ENCODE measurements at regions not wholly inside any gene's neighbourhood (a gene's known extent, or its start where the extent isn't known, plus 50 kb on each side); places are given as distances from the start of the nearest gene placed in this dataset.

- no peak for TF ChIP-seq CTCF (IDR thresholded peaks at IDR 0.05)
- Mint-ChIP-seq H3K27me3 (ENCODE audit: insufficient read depth) (peaks cover 33% of the 10 kb centered on the region), H3K36me3 (ENCODE audit: low read depth) (no peaks in the 10 kb centered on the region), H3K4me1 (ENCODE audit: low read depth) (no peaks in the 10 kb centered on the region), H3K27ac (no peak overlapping the region), H3K9me3 (no peaks in the 10 kb centered on the region), H3K4me3 (no peak overlapping the region)
- DNase-seq: no peak
These were observed 110.6 kb downstream of the PXDC1 start for GRCh38 chr6:3640868-3641267.

GRCh38 chr6:3638662-3639061, 112.9 kb downstream of the PXDC1 start:
- H3K4me3 Mint-ChIP-seq: no peak overlapping the region
- no peaks in the 10 kb centered on the region for H3K36me3 Mint-ChIP-seq (ENCODE audit: low read depth)
- H3K9me3 Mint-ChIP-seq: no peaks in the 10 kb centered on the region
- TF ChIP-seq CTCF (IDR thresholded peaks at IDR 0.05): no peak
- H3K27ac Mint-ChIP-seq: no peak overlapping the region
- no peaks in the 10 kb centered on the region for H3K4me1 Mint-ChIP-seq (ENCODE audit: low read depth)
- DNase-seq: no peak
- peaks cover 22% of the 10 kb centered on the region for H3K27me3 Mint-ChIP-seq (ENCODE audit: insufficient read depth)

- H3K4me3 Mint-ChIP-seq: no peak overlapping the region
- H3K4me1 Mint-ChIP-seq (ENCODE audit: low read depth): no peaks in the 10 kb centered on the region
- no peak overlapping the region for H3K27ac Mint-ChIP-seq
- DNase-seq: no peak
- no peaks in the 10 kb centered on the region for H3K36me3 Mint-ChIP-seq (ENCODE audit: low read depth)
- no peak for TF ChIP-seq CTCF (IDR thresholded peaks at IDR 0.05)
- no peaks in the 10 kb centered on the region for H3K9me3 Mint-ChIP-seq
- H3K27me3 Mint-ChIP-seq (ENCODE audit: insufficient read depth): peaks cover 21% of the 10 kb centered on the region
These were observed 115.5 kb downstream of the PXDC1 start for GRCh38 chr6:3636060-3636459.

GRCh38 chr6:3635482-3635881, 116.0 kb downstream of the PXDC1 start:
- Mint-ChIP-seq H3K9me3 (no peaks in the 10 kb centered on the region), H3K4me3 (no peak overlapping the region), H3K4me1 (ENCODE audit: low read depth) (no peaks in the 10 kb centered on the region), H3K36me3 (ENCODE audit: low read depth) (no peaks in the 10 kb centered on the region), H3K27ac (no peak overlapping the region), H3K27me3 (ENCODE audit: insufficient read depth) (peaks cover 24% of the 10 kb centered on the region)
- no peak for TF ChIP-seq CTCF (IDR thresholded peaks at IDR 0.05)
- DNase-seq: no peak

- no peak for TF ChIP-seq CTCF (IDR thresholded peaks at IDR 0.05)
- Mint-ChIP-seq H3K4me1 (ENCODE audit: low read depth) (no peaks in the 10 kb centered on the region), H3K27me3 (ENCODE audit: insufficient read depth) (peaks cover 27% of the 10 kb centered on the region), H3K4me3 (no peak overlapping the region), H3K27ac (no peak overlapping the region), H3K36me3 (ENCODE audit: low read depth) (no peaks in the 10 kb centered on the region), H3K9me3 (no peaks in the 10 kb centered on the region)
- no peak for DNase-seq
These were observed 117.2 kb downstream of the PXDC1 start for GRCh38 chr6:3634280-3634816.

- H3K27ac Mint-ChIP-seq: no peak overlapping the region
- H3K4me3 Mint-ChIP-seq: no peak overlapping the region
- H3K36me3 Mint-ChIP-seq (ENCODE audit: low read depth): no peaks in the 10 kb centered on the region
- no peaks in the 10 kb centered on the region for H3K9me3 Mint-ChIP-seq
- no peak for TF ChIP-seq CTCF (IDR thresholded peaks at IDR 0.05)
- H3K27me3 Mint-ChIP-seq (ENCODE audit: insufficient read depth): peaks cover 25% of the 10 kb centered on the region
- H3K4me1 Mint-ChIP-seq (ENCODE audit: low read depth): no peaks in the 10 kb centered on the region
- no peak for DNase-seq
These were observed 117.8 kb downstream of the PXDC1 start for GRCh38 chr6:3633711-3634110.
